ENCODE measurements at regions not wholly inside any gene's neighbourhood (a gene's known extent, or its start where the extent isn't known, plus 50 kb on each side); places are given as distances from the start of the nearest gene placed in this dataset.
"Not testable (repeated sequence)": the region's sequence is repeated elsewhere in the genome, so short reads cannot be mapped to it uniquely, and the experiment has no call there.

DNA sequence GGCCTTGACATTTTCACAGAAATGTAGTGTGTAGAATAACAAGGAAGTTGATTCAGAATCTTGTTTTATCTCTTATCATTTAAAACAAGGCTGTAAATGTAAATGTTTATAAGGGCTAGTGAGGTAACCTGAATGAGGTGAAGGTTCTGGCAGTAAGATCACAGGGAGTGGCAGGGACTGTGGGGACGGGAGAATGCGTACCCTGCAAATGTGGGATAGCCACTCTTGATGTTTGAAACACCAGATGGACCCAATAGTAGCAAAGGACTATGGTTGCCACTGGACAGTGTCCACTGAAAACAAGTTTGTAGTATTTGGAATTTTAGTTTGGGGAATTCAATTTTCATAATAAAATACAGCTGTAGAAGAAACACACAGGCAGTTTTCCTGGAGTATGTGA is 155.3 kb downstream of the FHIP1A start:
- DNase-seq = no peak

DNA sequence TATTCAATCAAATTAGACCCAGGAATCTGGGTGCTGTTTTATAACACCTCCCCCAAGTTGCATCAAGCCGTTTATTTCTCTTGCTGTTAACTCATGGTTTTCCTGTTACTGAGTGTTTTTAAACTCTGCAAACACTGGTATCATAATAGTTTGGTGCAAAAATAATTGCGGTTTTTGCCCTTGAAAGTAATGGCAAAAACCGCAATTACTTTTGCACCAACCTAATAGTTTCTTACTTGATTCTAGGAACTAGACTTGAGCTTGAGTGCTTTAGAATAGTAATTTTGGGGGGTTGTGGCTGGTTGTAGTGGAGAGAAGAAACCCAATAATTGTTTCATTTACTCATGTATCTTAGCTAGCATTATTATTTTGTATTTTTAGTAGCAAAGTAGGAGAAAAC is 156.6 kb downstream of the FHIP1A start:
- no peak for DNase-seq

DNA sequence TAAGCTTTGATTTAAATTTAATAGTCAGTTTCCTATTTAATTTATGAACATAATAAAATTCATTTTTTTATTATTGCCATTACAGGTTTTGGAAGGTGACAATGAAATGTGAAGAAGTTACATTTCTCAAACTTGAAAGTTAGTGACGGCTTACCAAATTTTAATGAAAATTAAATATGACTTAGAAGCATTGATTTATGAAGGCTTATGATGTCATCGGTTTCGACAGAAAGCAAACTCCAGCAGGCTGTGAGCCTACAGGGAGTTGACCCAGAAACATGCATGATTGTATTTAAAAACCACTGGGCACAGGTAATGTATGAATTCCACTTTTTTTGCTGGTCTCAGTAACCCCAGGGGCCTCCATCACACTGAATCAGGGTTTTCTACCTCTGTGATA is 157.1 kb downstream of the FHIP1A start:
- DNase-seq = no peak

DNA sequence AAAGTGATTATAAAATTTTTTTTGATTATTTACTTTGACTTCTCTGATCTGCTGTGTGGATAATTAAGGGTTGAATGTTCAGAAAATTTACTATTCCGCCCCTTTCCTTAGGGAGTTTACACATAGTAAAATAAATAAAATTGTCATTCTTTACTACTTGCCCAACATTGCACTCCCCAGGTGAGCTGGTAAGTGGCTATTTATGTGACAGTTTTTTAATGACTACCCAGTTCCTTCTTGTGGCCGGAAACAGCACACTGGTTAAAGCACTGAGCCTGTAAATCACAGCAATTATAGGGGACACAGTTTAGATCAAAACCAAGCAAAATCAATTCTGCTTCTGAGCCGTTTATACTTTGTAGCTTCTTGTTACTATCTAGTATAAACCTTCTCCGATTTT is 158.1 kb downstream of the FHIP1A start:
- no peak for DNase-seq

DNA sequence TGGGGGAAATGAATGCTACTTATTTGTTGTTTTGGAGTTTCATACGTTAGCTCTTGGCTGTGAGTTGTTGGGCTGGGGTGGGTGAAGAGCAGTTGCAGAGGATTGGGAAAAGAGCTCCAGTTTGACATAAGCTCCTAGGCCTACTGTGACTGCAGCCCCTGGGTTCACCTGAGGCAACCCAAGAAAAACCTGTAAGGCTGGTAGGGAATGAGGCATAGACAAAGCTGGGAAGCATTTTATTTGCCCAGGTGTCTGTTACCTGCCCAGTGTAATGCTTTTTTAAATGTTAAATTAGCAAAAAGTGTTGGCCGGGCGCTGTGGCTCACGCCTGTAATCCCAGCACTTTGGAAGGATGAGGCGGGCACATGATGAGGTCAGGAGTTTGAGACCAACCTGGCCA is 160.0 kb downstream of the FHIP1A start:
- DNase-seq = no peak

DNA sequence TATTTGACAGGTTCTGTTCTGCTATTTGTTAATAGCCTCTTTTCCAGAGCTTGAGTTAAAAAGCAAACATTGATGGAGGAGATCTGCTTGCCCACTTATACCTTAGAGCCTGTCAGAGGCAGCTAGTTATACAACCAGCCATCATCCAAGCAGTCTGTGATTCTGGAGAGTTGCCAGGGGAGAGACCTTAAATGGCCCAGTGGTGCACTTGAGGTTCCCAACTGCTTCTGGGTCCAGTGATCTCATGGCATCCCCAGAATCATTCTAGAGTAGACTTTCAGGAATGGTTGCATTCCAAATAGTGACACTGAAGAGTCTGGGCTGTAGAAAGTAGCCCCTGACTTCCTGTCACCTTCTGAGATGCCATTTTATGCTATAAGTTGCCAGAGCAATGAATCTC is 160.7 kb downstream of the FHIP1A start:
- no peak for DNase-seq

DNA sequence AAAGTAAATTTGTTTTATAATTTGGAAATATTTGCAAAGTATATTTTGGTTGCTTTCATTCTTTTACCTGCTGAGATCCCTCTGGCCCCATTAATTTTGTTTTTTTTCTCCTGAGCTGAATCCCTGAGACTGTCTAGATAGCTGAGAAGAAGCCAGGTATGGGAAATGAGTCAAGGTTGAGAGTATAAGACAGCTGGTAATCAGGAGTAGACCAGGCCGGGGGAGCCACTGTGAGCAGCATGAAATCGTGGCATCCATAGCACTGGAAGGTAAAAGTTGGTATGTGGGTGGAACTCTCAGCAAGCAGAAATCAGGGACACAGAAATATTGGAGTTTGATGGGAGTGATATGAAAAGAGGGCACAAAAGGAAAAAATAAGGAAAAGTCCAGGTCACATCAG is 164.5 kb downstream of the FHIP1A start:
- no peak for DNase-seq

DNA sequence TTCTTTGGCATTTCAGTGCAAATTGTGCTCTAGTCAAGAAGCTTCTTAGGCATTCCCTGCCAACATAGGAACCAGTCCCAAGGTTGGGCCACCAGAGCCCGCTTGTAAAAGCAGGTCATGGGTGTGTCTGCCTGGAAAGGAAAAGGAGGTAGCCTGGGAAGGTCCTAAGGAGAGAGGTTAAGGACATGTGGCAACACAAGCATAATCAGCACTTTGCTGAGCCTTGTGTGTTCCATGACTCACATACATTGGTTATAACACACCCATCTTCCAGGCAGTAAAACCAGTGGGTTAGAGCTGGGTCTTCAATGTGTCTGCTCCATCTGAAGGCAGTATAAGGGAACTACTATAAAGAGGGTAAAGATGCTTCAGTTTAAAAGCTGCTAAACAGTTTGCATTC is 165.0 kb downstream of the FHIP1A start:
- no peak for DNase-seq

DNA sequence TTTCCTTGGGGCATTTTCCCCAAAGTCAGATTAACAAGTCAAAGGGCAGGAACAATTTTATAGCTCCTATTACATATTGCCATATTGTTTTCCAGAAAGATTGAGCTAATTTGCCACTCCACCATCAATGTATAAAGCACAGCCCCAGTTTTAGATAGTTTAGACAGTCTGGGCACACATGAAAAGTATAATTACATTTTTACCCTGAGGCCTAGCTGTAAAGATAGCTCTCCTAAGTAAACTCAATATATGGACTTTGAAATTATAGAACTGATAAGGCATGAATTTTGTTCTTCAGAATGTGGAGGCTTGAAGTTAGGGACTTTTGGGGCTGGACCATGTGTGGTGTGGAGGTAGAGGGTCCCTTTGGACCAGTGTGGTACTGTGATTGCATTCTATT is 166.0 kb downstream of the FHIP1A start:
- DNase-seq = no peak

DNA sequence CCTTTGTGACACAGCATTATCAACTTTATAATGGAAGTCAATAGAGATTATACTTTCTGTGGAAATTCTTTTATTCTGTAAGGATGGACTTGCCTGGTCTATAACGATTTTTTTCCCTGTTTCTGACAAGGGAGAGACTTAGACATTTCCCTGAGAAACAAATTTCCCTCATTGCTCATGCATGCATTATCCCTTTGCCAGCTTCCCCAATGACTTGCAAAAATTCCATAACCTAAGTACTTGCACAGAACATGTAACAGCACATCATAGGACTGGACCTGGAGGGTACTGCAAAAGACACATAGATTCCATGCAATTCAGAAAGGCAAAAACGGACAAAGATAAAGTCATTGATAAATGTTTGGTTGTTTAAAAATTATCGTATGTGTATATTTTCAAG is 166.7 kb downstream of the FHIP1A start:
- no peak for DNase-seq

DNA sequence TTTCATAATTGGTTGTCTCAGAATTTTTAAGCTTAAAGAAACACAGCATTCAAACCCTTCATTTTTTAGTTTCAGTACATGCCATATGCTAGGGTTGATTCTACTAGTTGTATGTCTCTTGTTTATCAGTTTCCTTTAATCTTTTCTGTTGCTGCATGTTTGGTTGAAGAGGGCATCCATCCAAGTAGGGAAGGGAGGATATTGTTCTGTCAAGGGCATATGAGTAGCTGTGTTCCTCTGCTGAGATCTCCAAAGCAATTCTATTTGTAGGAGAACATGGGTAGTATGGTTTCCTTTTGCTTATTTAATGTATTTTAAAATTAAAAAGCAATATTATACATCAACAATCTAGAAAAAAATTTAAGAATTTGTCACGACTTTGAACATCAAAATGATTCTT is 167.7 kb downstream of the FHIP1A start:
- DNase-seq = no peak

DNA sequence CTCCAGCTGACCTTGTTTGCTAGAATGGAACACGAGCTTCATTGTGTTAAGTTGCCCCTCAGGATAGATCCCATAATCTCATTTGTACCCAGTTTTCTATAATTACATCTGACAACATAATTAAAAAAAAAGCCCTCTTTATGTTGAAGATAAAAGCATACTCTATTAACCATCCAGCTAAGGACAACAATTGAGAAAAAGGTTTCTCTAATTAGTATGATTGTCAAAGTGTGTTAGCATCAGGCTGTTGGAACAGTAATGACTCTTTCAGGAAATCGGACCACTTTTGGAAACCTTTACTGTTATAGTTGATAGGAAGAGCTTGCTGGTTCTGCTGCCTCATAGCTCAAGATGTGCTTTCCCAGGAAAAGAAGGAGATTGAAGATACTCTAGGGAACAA is 172.6 kb downstream of the FHIP1A start:
- no peak for DNase-seq

DNA sequence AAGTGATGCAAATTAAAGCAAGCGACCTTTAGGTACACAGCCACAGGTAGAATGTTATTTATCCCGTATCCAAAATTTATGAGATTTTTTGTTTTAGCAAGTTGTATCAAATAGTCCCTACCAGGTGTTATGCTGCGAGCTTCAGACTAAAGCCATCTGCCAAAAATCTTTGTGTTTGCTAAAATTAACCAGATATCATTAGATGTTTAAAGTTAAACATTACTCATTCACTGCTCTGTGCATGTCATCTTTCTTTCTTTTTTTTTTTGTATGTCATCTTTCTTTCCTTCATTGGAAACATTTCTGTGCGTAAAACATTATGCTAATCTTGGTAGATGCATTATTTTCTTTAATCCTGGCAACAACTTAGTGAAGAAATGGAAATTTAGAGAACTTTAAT is 173.1 kb downstream of the FHIP1A start:
- DNase-seq = no peak

DNA sequence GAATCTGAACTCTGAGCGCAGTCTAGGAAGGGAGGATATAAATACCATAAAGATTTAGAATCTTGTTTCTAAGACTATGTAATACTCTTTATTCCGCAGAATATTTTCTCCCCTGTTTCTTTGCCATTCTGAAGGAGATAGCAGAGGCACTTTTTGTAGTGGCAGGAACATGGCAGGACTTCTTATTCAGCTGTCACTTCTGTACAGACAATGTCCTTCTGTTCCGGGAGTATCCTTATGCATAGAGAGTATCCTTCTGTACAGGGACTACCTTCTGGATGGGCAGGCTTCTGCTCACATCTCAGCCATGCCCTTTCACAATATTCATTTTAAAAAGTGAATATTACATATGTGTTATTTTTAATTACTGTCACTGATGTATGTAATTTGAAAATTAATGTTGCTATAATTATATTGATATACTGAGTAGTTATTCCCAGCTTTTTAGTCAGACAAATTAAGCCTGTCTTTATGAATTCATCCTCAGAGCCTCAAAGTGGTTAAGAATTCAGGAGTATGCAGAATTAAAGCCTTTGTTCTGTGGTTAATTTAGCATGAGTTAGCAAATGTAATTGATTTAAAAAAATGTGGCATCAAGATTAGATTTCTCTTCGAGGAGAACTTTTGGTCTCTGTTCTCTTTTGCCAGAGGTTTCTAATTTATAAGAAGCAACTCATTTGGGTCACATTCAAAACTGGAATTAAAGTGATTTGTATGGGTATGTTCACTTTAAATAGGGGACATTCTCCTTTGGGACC is 174.4 kb downstream of the FHIP1A start:
- DNase-seq = no peak

DNA sequence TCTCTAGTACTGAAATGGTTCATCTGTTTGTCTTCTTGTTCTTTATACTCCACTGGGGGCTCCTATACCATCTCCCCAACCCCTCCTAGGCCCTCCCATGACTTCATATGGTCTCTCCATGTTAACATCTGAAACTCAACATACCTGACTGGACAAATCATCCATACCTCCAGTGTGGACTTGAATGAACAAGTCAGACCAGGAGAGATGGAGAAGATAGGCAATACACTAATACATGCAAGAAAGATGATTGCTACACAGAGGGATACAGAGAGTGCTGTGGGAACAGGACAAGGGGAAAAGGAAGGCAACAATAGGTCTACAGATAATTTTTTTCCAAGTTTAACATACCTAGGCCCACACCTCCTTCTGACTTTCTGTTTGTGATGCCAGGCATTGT is 175.1 kb downstream of the FHIP1A start:
- no peak for DNase-seq

DNA sequence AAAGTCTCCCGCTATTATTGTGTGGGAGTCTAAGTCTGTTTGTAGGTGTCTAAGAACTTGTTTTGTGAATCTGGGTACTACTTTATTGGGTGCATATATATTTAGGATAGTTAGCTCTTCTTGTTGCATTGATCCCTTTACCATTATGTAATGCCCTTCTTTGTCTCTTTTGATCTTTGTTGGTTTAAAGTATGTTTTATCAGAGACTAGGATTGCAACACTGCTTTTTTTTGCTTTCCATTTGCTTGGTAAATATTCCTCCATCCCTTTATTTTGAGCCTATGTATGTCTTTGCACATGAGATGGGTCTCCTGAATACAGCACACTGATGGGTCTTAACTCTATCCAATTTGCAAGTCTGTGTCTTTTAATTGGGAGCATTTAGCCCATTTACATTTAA is 165.2 kb downstream of the GATB start:
- DNase-seq = not testable (repeated sequence)

DNA sequence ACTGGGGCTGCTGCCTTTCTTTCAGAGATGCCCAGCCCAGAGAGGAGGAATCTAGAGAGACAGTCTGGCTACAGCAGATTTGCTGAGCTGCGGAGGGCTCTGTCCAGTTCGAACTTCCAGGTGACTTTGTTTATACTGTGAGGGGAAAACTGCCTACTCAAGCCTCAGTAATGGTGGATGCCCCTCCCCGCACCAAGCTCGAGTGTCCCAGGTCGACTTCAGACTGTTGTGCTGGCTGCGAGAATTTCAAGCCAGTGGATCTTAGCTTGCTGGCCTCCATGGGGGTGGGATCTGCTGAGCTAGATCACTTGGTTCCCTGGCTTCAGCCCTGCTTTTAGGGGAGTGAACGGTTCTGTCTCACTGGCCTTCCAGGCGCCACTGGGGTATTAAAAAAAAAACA is 163.1 kb downstream of the GATB start:
- not testable (repeated sequence) for DNase-seq

DNA sequence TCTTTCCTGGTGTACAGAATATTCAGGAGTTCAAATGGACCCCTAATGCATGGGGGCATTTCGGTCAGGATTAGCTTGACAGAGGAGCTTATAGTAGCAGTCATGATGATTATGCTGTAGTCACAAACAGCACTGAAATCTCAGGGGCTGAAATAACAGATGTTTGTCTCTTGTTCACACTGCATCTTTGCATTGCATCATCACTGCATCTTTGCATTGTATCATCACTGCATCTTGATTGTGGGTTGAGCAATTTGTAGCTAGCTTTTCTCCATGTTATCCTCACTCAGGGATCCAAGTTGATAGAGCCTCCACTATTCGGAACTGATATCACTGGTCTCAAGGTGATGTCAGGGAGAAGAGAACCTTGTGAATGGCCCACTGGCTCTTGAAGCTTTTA is 160.9 kb downstream of the GATB start:
- no peak for DNase-seq

DNA sequence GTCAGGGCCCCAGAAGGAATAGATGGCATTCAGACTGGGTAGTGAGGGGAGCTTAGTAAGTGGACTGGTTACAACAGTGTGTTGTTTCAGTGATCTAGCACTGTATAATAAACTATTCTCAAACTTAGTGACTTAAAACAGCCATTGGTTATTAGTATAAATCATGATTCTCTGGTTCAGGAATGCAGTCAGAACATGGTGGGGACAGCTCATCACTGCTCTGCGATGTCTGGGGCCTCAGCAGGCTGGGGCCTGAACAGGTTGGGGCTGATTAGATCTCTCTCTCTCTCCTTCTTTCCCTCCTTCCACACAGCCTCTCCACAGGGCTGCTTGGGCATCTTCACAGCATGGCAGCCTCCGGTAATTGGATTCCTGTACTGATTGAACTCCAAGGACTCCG is 160.4 kb downstream of the GATB start:
- no peak for DNase-seq

DNA sequence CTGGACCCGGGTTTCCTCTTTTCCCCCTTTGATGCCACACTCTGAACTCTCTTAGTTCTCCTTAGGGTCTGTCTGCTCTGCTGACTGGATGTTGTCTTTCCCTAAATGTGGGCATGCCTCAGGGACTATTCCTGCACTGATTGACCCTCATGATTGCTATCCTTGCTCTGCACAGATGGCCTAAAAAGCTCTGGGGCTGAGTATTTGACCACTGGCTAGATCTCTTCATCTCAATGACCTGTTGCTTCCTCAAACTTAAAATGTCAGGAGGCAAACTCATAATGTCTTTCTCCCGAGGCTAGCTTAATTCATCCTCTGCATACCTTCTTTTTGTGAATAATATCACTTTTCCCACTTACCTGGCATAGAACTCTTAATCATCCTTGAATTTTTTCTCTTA is 157.4 kb downstream of the GATB start:
- DNase-seq = no peak

DNA sequence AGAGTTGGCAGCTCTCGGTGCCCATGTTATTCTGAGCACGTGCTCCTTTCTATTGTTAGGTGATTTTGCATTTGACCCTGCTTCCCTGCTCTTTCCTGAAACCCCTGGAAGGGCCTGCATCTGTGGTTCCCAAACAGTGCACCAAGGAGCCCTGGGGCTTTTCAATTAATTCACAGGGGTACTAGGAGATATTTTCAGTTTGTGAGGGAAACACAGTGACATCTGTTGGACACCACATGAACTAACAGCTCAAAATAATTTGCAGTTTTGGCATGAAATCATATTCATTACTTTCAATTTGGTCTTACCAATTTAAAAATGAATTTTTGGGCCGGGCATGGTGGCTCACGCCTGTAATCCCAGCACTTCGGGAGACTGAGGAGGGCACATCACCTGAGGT is 156.6 kb downstream of the GATB start:
- no peak for DNase-seq

DNA sequence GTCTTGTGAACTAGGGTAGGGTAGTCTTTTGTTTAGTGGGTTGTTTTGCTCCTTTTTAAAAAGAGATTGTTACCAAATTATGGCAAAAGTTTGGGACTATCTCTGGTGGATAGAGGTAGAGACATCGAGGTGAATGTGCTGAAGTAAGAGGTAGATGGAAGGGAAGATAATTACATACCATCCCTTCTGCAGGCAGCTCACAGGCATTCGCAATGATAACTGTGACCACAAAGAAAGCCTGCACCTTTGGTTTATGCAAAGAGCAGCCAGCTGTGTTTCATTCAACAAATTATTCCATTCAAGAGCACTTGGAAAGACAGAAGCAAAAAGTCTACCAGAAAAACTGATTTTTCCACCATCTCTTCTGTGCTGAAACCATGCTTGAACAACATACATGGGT is 155.6 kb downstream of the GATB start:
- DNase-seq = no peak

DNA sequence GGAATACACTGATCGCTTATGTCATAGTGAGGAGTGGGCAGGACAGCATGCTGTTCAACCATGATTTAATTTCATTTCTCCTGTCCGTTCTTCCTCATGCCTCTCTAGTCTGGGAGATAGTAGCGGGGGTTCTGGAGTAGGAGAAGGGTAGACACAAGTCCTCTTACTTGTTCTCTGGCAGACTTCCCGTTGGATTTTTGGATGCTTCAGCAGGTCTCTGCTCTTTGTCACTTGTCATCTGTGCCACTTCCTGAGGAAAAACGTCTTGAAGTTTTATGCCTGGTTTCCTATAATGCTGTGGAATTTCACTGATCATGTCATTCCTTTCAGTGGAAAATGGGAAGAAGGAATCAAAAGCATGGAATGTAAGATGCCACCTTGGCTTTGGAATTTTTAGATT is 154.7 kb downstream of the GATB start:
- no peak for DNase-seq

DNA sequence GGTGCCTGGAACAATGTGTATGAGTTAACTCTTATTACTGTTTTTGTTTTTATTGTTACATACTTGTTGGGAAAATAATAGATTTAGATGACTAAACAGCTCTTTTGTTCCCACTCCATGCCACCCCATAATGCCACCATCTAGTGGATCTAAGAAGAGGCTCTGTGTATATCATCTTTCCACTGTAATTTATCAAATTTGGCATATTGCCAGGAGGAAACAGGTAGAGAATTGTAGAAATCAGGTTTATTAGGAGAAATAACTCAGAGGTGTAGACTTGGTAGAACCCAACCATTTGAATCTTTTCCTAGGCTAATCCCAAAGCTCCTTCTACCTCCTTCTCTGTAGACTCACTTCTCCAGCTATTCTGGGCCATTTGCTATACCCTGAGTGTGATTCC is 150.6 kb downstream of the GATB start:
- DNase-seq = no peak

DNA sequence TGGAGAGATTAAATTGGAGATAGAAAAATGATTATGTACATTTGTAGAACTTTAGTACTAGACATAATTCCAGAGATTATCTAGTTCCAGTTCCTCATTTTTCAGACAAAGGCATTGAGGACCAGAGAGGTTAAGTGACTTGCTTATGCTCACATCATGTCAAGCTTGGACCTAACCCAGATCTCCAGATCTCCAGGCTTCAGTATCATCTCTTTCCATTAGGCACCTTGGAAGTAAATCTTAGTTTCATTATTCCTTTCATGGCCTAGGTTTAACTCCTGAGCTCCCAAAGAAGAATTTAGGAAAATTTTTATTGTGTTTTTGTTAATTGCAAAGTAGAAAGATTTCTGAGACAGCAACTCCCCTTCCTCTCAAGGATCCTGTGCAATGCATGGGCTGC is 148.8 kb downstream of the GATB start:
- DNase-seq = no peak

DNA sequence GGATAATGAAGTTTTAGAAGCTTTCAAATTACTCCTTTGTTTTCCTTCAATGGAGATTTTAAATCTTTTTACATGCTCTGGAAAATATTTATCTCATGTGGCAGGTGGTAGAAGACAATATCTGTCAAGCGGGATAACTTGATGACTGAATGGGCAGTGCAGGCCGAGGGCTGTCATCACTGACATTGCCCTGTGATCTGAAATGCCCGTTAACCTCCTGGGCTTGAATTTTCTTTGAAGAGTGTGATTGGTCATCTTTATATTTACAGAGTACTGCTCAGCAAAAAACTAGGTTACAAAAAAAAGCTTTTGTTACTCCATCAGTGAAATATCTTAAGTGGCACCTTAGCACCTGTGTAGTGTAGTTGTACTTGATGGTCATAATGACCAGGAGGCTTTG is 147.5 kb downstream of the GATB start:
- no peak for DNase-seq

Data from inflammatory macrophage treated with lipopolysaccharide for 1 hour (primary cell).